Loucy (cell line): ENCODE measurements at regions not wholly inside any gene's neighbourhood (a gene's known extent, or its start where the extent isn't known, plus 50 kb on each side); places are given as distances from the start of the nearest gene placed in this dataset.
"Not testable (repeated sequence)": the region's sequence is repeated elsewhere in the genome, so short reads cannot be mapped to it uniquely, and the experiment has no call there.

Source experiments
- EZH2phosphoT487 ChIP-seq: fragments of 200-600 bp; IDR thresholded peaks from 2 replicates; pipeline ENCODE4 v1.6.1; 2018; ENCODE audit warnings: antibody characterized with exemption, mild to moderate bottlenecking, moderate library complexity, borderline replicate concordance
- TF ChIP-seq, protein P1 (sequence below): fragments of 200-600 bp; sonication (generic); conservative IDR thresholded peaks from 2 replicates; pipeline ENCODE4 v1.5.1; 2014; ENCODE audit warnings: mild to moderate bottlenecking, antibody characterized with exemption, low read length

GRCh38 chr6:852216-852615 lies 159.3 kb upstream of the EXOC2 start:
- TF ChIP-seq, protein P1, sequence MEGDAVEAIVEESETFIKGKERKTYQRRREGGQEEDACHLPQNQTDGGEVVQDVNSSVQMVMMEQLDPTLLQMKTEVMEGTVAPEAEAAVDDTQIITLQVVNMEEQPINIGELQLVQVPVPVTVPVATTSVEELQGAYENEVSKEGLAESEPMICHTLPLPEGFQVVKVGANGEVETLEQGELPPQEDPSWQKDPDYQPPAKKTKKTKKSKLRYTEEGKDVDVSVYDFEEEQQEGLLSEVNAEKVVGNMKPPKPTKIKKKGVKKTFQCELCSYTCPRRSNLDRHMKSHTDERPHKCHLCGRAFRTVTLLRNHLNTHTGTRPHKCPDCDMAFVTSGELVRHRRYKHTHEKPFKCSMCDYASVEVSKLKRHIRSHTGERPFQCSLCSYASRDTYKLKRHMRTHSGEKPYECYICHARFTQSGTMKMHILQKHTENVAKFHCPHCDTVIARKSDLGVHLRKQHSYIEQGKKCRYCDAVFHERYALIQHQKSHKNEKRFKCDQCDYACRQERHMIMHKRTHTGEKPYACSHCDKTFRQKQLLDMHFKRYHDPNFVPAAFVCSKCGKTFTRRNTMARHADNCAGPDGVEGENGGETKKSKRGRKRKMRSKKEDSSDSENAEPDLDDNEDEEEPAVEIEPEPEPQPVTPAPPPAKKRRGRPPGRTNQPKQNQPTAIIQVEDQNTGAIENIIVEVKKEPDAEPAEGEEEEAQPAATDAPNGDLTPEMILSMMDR = not testable (repeated sequence)
- not testable (repeated sequence) for TF ChIP-seq EZH2phosphoT487
